ENCODE measurements at regions not wholly inside any gene's neighbourhood (a gene's known extent, or its start where the extent isn't known, plus 50 kb on each side); places are given as distances from the start of the nearest gene placed in this dataset.
"Not testable (repeated sequence)": the region's sequence is repeated elsewhere in the genome, so short reads cannot be mapped to it uniquely, and the experiment has no call there.

DNA sequence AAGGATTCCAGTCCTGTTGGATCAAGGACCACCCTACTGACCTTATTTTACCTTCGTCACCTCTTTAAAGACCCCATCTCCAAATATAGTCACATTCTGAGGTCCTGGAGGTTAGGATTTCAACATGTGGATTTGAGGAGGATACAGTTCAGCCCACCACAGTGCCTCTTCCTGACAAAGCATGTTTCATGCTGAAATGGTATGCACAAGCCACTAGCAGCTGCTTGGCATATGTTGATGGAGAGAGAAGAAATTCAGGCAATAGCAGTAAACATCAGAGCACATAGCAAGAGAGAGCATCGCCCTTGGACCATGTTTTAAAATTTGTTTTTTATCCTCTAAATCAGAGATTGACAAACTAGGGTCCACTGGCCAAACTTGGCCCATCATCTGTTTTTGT is 172.1 kb downstream of the PRKX start:
- no peak for ATAC-seq (ENCODE audit: low read depth)
- Histone ChIP-seq H3K4me3 (ENCODE audit: severe bottlenecking) (no peak overlapping the region), H3K4me1 (ENCODE audit: insufficient read depth, poor library complexity, severe bottlenecking) (no peaks in the 10 kb centered on the region), H3K27me3 (ENCODE audit: insufficient read depth, poor library complexity, severe bottlenecking) (no peaks in the 10 kb centered on the region), H3K27ac (ENCODE audit: poor library complexity, severe bottlenecking) (no peak overlapping the region), H3K36me3 (ENCODE audit: low read depth) (no peaks in the 10 kb centered on the region), H3K9me3 (ENCODE audit: severe bottlenecking) (no peaks in the 10 kb centered on the region)
- no peak for DNase-seq (ENCODE audit: low spot score)
- TF ChIP-seq, protein P1, sequence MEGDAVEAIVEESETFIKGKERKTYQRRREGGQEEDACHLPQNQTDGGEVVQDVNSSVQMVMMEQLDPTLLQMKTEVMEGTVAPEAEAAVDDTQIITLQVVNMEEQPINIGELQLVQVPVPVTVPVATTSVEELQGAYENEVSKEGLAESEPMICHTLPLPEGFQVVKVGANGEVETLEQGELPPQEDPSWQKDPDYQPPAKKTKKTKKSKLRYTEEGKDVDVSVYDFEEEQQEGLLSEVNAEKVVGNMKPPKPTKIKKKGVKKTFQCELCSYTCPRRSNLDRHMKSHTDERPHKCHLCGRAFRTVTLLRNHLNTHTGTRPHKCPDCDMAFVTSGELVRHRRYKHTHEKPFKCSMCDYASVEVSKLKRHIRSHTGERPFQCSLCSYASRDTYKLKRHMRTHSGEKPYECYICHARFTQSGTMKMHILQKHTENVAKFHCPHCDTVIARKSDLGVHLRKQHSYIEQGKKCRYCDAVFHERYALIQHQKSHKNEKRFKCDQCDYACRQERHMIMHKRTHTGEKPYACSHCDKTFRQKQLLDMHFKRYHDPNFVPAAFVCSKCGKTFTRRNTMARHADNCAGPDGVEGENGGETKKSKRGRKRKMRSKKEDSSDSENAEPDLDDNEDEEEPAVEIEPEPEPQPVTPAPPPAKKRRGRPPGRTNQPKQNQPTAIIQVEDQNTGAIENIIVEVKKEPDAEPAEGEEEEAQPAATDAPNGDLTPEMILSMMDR (IDR thresholded peaks at IDR 0.05; ENCODE audit: poor library complexity, severe bottlenecking): no peak

DNA sequence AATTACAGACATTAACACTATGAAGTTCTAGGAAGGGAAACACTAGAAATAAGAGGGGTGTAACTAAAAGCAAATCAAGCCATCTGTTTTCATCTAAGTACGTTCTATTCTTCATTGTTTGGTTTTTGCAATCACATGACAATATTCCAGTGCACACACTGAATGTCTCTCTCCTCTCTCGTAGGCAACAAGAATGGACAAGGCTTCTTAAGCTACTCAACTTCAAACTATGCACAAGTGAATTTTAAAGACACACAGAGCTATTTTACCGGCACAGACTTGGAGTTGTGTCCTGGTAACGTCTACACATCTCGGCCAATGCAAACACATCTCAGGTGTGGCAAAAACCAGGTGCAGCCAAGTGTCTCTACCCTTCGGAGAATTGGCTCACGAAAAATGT is 173.3 kb downstream of the PRKX start:
- TF ChIP-seq, protein P1 (IDR thresholded peaks at IDR 0.05; ENCODE audit: poor library complexity, severe bottlenecking): no peak
- Histone ChIP-seq H3K27me3 (ENCODE audit: insufficient read depth, poor library complexity, severe bottlenecking) (no peaks in the 10 kb centered on the region), H3K36me3 (ENCODE audit: low read depth) (no peaks in the 10 kb centered on the region), H3K4me1 (ENCODE audit: insufficient read depth, poor library complexity, severe bottlenecking) (no peaks in the 10 kb centered on the region), H3K4me3 (ENCODE audit: severe bottlenecking) (no peak overlapping the region), H3K27ac (ENCODE audit: poor library complexity, severe bottlenecking) (no peak overlapping the region), H3K9me3 (ENCODE audit: severe bottlenecking) (no peaks in the 10 kb centered on the region)
- ATAC-seq (ENCODE audit: low read depth) (no peak), DNase-seq (ENCODE audit: low spot score) (no peak)

DNA sequence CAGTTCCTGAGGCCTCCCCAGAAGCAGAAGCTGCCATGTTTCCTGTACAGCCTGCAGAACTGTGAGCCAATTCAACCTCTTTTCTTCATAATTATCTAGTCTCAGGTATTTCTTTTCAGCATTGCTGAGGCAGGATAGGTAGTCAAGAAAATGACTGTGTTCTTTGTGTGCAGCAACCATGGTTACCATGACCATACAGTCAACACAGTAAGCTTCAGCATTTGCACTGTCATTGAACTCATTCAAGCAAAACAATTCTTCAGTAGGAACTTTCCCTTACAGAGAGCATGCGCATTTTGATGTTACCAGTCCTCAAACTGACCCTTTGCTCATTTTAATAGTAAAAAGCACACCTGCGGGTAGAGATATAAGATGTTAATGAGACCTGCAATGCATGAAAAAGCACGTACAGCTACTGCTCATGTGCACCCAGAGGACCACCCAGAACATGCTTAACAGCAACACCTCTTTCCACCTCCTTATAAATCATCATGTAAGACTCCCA is 180.8 kb downstream of the PRKX start:
- no peak overlapping the region for H3K27ac ChIP-seq (ENCODE audit: poor library complexity, severe bottlenecking)
- ATAC-seq (ENCODE audit: low read depth) (no peak), DNase-seq (ENCODE audit: low spot score) (no peak)
- no peaks in the 10 kb centered on the region for H3K36me3 ChIP-seq (ENCODE audit: low read depth)
- H3K4me3 ChIP-seq (ENCODE audit: severe bottlenecking): no peak overlapping the region
- TF ChIP-seq, protein P1 (IDR thresholded peaks at IDR 0.05; ENCODE audit: poor library complexity, severe bottlenecking): no peak
- no peaks in the 10 kb centered on the region for H3K9me3 ChIP-seq (ENCODE audit: severe bottlenecking)
- no peaks in the 10 kb centered on the region for H3K4me1 ChIP-seq (ENCODE audit: insufficient read depth, poor library complexity, severe bottlenecking)
- no peaks in the 10 kb centered on the region for H3K27me3 ChIP-seq (ENCODE audit: insufficient read depth, poor library complexity, severe bottlenecking)

DNA sequence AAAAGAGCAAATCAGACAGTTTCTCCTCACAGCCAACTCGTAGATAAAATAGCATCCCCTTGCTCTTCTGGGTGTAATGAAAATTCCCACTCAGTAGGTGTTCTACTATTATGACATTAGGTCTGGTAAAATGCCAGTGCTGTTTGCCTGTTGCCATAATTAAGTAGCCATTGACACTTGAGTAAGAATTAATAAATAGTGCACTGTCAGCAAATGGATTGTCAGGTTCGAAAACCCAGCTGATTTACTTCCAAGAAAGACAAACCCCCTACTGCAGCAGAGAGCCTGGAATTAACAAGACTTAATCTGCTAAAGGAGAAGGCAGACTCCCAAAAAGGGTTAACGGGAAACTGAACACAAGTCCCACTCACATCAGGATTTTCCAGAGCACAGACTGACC is 182.0 kb downstream of the PRKX start:
- H3K27ac ChIP-seq (ENCODE audit: poor library complexity, severe bottlenecking); H3K36me3 ChIP-seq (ENCODE audit: low read depth); H3K9me3 ChIP-seq (ENCODE audit: severe bottlenecking); H3K4me3 ChIP-seq (ENCODE audit: severe bottlenecking); H3K27me3 ChIP-seq (ENCODE audit: insufficient read depth, poor library complexity, severe bottlenecking); DNase-seq (ENCODE audit: low spot score); ATAC-seq (ENCODE audit: low read depth); H3K4me1 ChIP-seq (ENCODE audit: insufficient read depth, poor library complexity, severe bottlenecking): not testable (repeated sequence)

DNA sequence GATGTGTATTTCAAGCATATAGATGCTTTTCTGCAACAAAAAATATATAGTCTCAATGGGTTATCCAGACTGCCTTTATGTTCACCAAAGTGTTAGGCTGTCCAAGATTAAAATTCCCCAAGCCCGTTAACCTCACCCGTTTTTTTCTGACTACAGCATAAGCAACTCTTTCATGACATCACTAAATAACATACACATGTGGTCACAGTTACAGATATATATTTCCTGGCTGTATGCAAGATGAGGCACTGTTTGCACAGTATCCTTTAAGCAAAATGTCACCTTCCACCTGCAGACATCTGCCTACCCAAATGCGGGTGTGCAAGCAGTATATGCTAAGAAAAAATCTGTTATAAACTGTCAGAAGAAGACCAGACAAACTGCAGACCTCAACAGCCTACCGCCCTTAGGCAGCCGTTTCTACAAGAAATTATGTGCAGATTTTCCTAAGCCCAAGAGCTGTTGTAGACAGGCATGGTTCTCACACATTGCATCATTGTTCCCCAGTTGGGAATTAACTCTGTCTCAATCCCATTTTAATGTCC is 183.1 kb upstream of the MXRA5 start:
- Histone ChIP-seq H3K36me3 (ENCODE audit: low read depth) (no peaks in the 10 kb centered on the region), H3K9me3 (ENCODE audit: severe bottlenecking) (no peaks in the 10 kb centered on the region), H3K27me3 (ENCODE audit: insufficient read depth, poor library complexity, severe bottlenecking) (no peaks in the 10 kb centered on the region), H3K4me3 (ENCODE audit: severe bottlenecking) (no peak overlapping the region), H3K27ac (ENCODE audit: poor library complexity, severe bottlenecking) (no peak overlapping the region), H3K4me1 (ENCODE audit: insufficient read depth, poor library complexity, severe bottlenecking) (no peaks in the 10 kb centered on the region)
- no peak for ATAC-seq (ENCODE audit: low read depth)
- no peak for DNase-seq (ENCODE audit: low spot score)
- TF ChIP-seq, protein P1 (IDR thresholded peaks at IDR 0.05; ENCODE audit: poor library complexity, severe bottlenecking): no peak
